Testis (tissue), 2 donors: ENCODE measurements at regions not wholly inside any gene's neighbourhood (a gene's known extent, or its start where the extent isn't known, plus 50 kb on each side); places are given as distances from the start of the nearest gene placed in this dataset.

ENCODE experiments used
- CTCF ChIP-seq, 3 experiments: fragments of 450-650 bp in 2 of 3; fragments of 200-600 bp in 1 of 3; sonication (generic) in 1 of 3; IDR thresholded peaks; one replicate each; pipeline ENCODE4 v1.5.1; 2016 to 2019; ENCODE audit warnings: antibody characterized with exemption in 3 of 3, mild to moderate bottlenecking in 2 of 3, moderate library complexity in 1 of 3
- POLR2A ChIP-seq: fragments of 450-650 bp; IDR thresholded peaks from one replicate; pipeline ENCODE4 v1.6.1; 2017; ENCODE audit warnings: antibody characterized with exemption, mild to moderate bottlenecking, moderate library complexity

DNA sequence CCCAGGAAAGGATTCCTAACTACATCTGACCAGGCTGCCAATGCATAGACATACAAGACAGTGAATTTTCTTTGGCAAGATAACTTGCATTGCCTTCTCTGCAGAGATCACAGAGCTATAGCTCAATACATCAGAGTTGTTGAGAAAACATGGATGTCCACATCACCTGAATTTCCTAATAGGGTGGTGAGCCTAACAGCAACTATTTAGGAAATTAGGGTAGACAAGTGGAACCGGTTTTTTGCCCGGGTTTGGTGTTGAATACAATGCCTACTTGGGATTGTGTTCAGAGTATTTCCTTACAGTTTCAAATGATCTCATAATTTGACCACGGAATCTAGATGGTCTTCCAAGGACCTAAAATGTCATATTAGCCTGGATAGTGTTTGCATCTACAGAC is 262.7 kb downstream of the KIF4B start:
- no peak for TF ChIP-seq POLR2A
- no peak for TF ChIP-seq CTCF (IDR thresholded peaks at IDR 0.05)
